ENCODE measurements at regions not wholly inside any gene's neighbourhood (a gene's known extent, or its start where the extent isn't known, plus 50 kb on each side); places are given as distances from the start of the nearest gene placed in this dataset.

- TF ChIP-seq EZH2 (IDR thresholded peaks at IDR 0.05), result no peak
- no peak for TF ChIP-seq SIN3A (IDR thresholded peaks at IDR 0.05; ENCODE audit: low read depth)
- no peak for TF ChIP-seq POLR2A (IDR thresholded peaks at IDR 0.05; ENCODE audit: borderline replicate concordance, extremely low read depth, insufficient read depth, insufficient read length)
- TF ChIP-seq, protein P1, sequence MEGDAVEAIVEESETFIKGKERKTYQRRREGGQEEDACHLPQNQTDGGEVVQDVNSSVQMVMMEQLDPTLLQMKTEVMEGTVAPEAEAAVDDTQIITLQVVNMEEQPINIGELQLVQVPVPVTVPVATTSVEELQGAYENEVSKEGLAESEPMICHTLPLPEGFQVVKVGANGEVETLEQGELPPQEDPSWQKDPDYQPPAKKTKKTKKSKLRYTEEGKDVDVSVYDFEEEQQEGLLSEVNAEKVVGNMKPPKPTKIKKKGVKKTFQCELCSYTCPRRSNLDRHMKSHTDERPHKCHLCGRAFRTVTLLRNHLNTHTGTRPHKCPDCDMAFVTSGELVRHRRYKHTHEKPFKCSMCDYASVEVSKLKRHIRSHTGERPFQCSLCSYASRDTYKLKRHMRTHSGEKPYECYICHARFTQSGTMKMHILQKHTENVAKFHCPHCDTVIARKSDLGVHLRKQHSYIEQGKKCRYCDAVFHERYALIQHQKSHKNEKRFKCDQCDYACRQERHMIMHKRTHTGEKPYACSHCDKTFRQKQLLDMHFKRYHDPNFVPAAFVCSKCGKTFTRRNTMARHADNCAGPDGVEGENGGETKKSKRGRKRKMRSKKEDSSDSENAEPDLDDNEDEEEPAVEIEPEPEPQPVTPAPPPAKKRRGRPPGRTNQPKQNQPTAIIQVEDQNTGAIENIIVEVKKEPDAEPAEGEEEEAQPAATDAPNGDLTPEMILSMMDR (IDR thresholded peaks at IDR 0.05 in 2 of 3, conservative IDR thresholded peaks at IDR 0.05 in 1 of 3; ENCODE audit: borderline replicate concordance in 1 of 3, insufficient read depth in 1 of 3, low read depth in 2 of 3, low read length in 2 of 3), result no peak
- TF ChIP-seq JUND (IDR thresholded peaks at IDR 0.05), result no peak
- TF ChIP-seq EZH2phosphoT487 (IDR thresholded peaks at IDR 0.05; ENCODE audit: borderline replicate concordance), result no peak
- no peak for TF ChIP-seq POLR2AphosphoS5 (IDR thresholded peaks at IDR 0.05; ENCODE audit: low read depth, low read length)
- no peak for TF ChIP-seq ELF1 (IDR thresholded peaks at IDR 0.05; ENCODE audit: borderline replicate concordance, low read depth)
- TF ChIP-seq ZNF274 (IDR thresholded peaks at IDR 0.05; ENCODE audit: low read depth, low read length), result no peak
- TF ChIP-seq MAX (IDR thresholded peaks at IDR 0.05), result no peak
These were observed 157.6 kb upstream of the CCDC68 start for GRCh38 chr18:55116863-55117262.

Data from HCT116 (cell line).